ENCODE measurements at regions not wholly inside any gene's neighbourhood (a gene's known extent, or its start where the extent isn't known, plus 50 kb on each side); places are given as distances from the start of the nearest gene placed in this dataset.

- Histone ChIP-seq H3K27me3 (ENCODE audit: control insufficient read depth, insufficient read depth, low read length) (no peaks in the 10 kb centered on the region), H3K36me3 (ENCODE audit: control insufficient read depth, insufficient read depth, low read length) (no peaks in the 10 kb centered on the region), H3K9me3 (ENCODE audit: control insufficient read depth in 2 of 2, low read length in 2 of 2) (no peaks in the 10 kb centered on the region), H3K4me1 (ENCODE audit: control insufficient read depth, insufficient read depth, low read length, poor library complexity, severe bottlenecking) (no peaks in the 10 kb centered on the region), H3K27ac (ENCODE audit: insufficient read depth, low read length, poor library complexity, severe bottlenecking) (no peak overlapping the region), H3K4me3 (ENCODE audit: low read depth, low read length) (no peak overlapping the region)
- H3K27me3 Mint-ChIP-seq = peaks cover 6% of the 10 kb centered on the region
- ATAC-seq (ENCODE audit: low read depth in 2 of 2) (no peak), DNase-seq (no peak)
- peaks cover 0 to 1% (median 0%) of the 10 kb centered on the region in 7 donors for H3K9me3 Mint-ChIP-seq
- H3K4me3 Mint-ChIP-seq = no peak overlapping the region
- no peaks in the 10 kb centered on the region for H3K4me1 Mint-ChIP-seq
- H3K27ac Mint-ChIP-seq = no peak overlapping the region
- H3K36me3 Mint-ChIP-seq = no peaks in the 10 kb centered on the region
Observed at GRCh38 chr22:48890693-48891554, 936.7 kb downstream of the BRD1 start.

GRCh38 chr22:48889887-48890692 lies 937.6 kb downstream of the BRD1 start:
- Histone ChIP-seq H3K9me3 (ENCODE audit: control insufficient read depth in 2 of 2, low read length in 2 of 2) (no peaks in the 10 kb centered on the region), H3K27ac (ENCODE audit: insufficient read depth, low read length, poor library complexity, severe bottlenecking) (no peak overlapping the region), H3K4me3 (ENCODE audit: low read depth, low read length) (no peak overlapping the region), H3K36me3 (ENCODE audit: control insufficient read depth, insufficient read depth, low read length) (no peaks in the 10 kb centered on the region), H3K4me1 (ENCODE audit: control insufficient read depth, insufficient read depth, low read length, poor library complexity, severe bottlenecking) (no peaks in the 10 kb centered on the region), H3K27me3 (ENCODE audit: control insufficient read depth, insufficient read depth, low read length) (no peaks in the 10 kb centered on the region)
- Mint-ChIP-seq H3K27ac (no peak overlapping the region), H3K4me3 (no peak overlapping the region), H3K4me1 (no peaks in the 10 kb centered on the region), H3K9me3 (peaks cover 0 to 1% (median 0%) of the 10 kb centered on the region in 7 donors), H3K27me3 (peaks cover 6% of the 10 kb centered on the region), H3K36me3 (no peaks in the 10 kb centered on the region)
- DNase-seq (no peak), ATAC-seq (ENCODE audit: low read depth in 2 of 2) (no peak)

- H3K4me3 Mint-ChIP-seq = no peak overlapping the region
- peaks cover 6% of the 10 kb centered on the region for H3K27me3 Mint-ChIP-seq
- no peaks in the 10 kb centered on the region for H3K4me1 ChIP-seq (ENCODE audit: control insufficient read depth, insufficient read depth, low read length, poor library complexity, severe bottlenecking)
- no peaks in the 10 kb centered on the region for H3K36me3 Mint-ChIP-seq
- no peaks in the 10 kb centered on the region for H3K27me3 ChIP-seq (ENCODE audit: control insufficient read depth, insufficient read depth, low read length)
- no peak overlapping the region for H3K27ac Mint-ChIP-seq
- H3K9me3 Mint-ChIP-seq = peaks cover 0 to 1% (median 0%) of the 10 kb centered on the region in 7 donors
- H3K9me3 ChIP-seq (ENCODE audit: control insufficient read depth in 2 of 2, low read length in 2 of 2) = no peaks in the 10 kb centered on the region
- no peaks in the 10 kb centered on the region for H3K4me1 Mint-ChIP-seq
- H3K36me3 ChIP-seq (ENCODE audit: control insufficient read depth, insufficient read depth, low read length) = no peaks in the 10 kb centered on the region
- no peak overlapping the region for H3K27ac ChIP-seq (ENCODE audit: insufficient read depth, low read length, poor library complexity, severe bottlenecking)
- DNase-seq (no peak), ATAC-seq (ENCODE audit: low read depth in 2 of 2) (no peak)
- no peak overlapping the region for H3K4me3 ChIP-seq (ENCODE audit: low read depth, low read length)
Observed at GRCh38 chr22:48889209-48889830, 938.4 kb downstream of the BRD1 start.

- no peak overlapping the region for H3K27ac Mint-ChIP-seq
- no peak overlapping the region for H3K4me3 Mint-ChIP-seq
- H3K36me3 ChIP-seq (ENCODE audit: control insufficient read depth, insufficient read depth, low read length) = no peaks in the 10 kb centered on the region
- no peaks in the 10 kb centered on the region for H3K9me3 ChIP-seq (ENCODE audit: control insufficient read depth in 2 of 2, low read length in 2 of 2)
- H3K27me3 Mint-ChIP-seq = peaks cover 6% of the 10 kb centered on the region
- no peak overlapping the region for H3K27ac ChIP-seq (ENCODE audit: insufficient read depth, low read length, poor library complexity, severe bottlenecking)
- ATAC-seq (ENCODE audit: low read depth in 2 of 2) = no peak
- no peaks in the 10 kb centered on the region for H3K36me3 Mint-ChIP-seq
- no peaks in the 10 kb centered on the region for H3K27me3 ChIP-seq (ENCODE audit: control insufficient read depth, insufficient read depth, low read length)
- no peaks in the 10 kb centered on the region for H3K4me1 ChIP-seq (ENCODE audit: control insufficient read depth, insufficient read depth, low read length, poor library complexity, severe bottlenecking)
- peaks cover 0 to 1% (median 0%) of the 10 kb centered on the region in 7 donors for H3K9me3 Mint-ChIP-seq
- no peak overlapping the region for H3K4me3 ChIP-seq (ENCODE audit: low read depth, low read length)
- no peak for DNase-seq
- no peaks in the 10 kb centered on the region for H3K4me1 Mint-ChIP-seq
Observed at GRCh38 chr22:48888466-48889208, 939.0 kb downstream of the BRD1 start.

GRCh38 chr22:48887394-48888332 lies 940.0 kb downstream of the BRD1 start:
- Mint-ChIP-seq H3K9me3 (peaks cover 0 to 1% (median 0%) of the 10 kb centered on the region in 7 donors), H3K4me3 (no peak overlapping the region), H3K36me3 (no peaks in the 10 kb centered on the region), H3K27ac (no peak overlapping the region), H3K4me1 (no peaks in the 10 kb centered on the region), H3K27me3 (peaks cover 6% of the 10 kb centered on the region)
- H3K27me3 ChIP-seq (ENCODE audit: control insufficient read depth, insufficient read depth, low read length) = no peaks in the 10 kb centered on the region
- ATAC-seq (ENCODE audit: low read depth in 2 of 2) (no peak), DNase-seq (no peak)
- no peak overlapping the region for H3K27ac ChIP-seq (ENCODE audit: insufficient read depth, low read length, poor library complexity, severe bottlenecking)
- H3K9me3 ChIP-seq (ENCODE audit: control insufficient read depth in 2 of 2, low read length in 2 of 2) = no peaks in the 10 kb centered on the region
- H3K36me3 ChIP-seq (ENCODE audit: control insufficient read depth, insufficient read depth, low read length) = no peaks in the 10 kb centered on the region
- no peaks in the 10 kb centered on the region for H3K4me1 ChIP-seq (ENCODE audit: control insufficient read depth, insufficient read depth, low read length, poor library complexity, severe bottlenecking)
- no peak overlapping the region for H3K4me3 ChIP-seq (ENCODE audit: low read depth, low read length)

GRCh38 chr22:48886604-48887393 lies 940.9 kb downstream of the BRD1 start:
- H3K4me3 ChIP-seq (ENCODE audit: low read depth, low read length) = no peak overlapping the region
- H3K27ac ChIP-seq (ENCODE audit: insufficient read depth, low read length, poor library complexity, severe bottlenecking) = no peak overlapping the region
- Mint-ChIP-seq H3K36me3 (no peaks in the 10 kb centered on the region), H3K4me1 (no peaks in the 10 kb centered on the region), H3K27me3 (peaks cover 6% of the 10 kb centered on the region), H3K4me3 (no peak overlapping the region), H3K9me3 (peaks cover 0 to 1% (median 0%) of the 10 kb centered on the region in 7 donors), H3K27ac (no peak overlapping the region)
- H3K9me3 ChIP-seq (ENCODE audit: control insufficient read depth in 2 of 2, low read length in 2 of 2) = no peaks in the 10 kb centered on the region
- no peaks in the 10 kb centered on the region for H3K4me1 ChIP-seq (ENCODE audit: control insufficient read depth, insufficient read depth, low read length, poor library complexity, severe bottlenecking)
- H3K27me3 ChIP-seq (ENCODE audit: control insufficient read depth, insufficient read depth, low read length) = no peaks in the 10 kb centered on the region
- ATAC-seq (ENCODE audit: low read depth in 2 of 2) = no peak
- no peaks in the 10 kb centered on the region for H3K36me3 ChIP-seq (ENCODE audit: control insufficient read depth, insufficient read depth, low read length)
- DNase-seq = no peak
